Esophagus muscularis mucosa (tissue), 4 donors: ENCODE measurements at regions not wholly inside any gene's neighbourhood (a gene's known extent, or its start where the extent isn't known, plus 50 kb on each side); places are given as distances from the start of the nearest gene placed in this dataset.

Experiments
- DNase-seq: peaks from one replicate; pipeline ENCODE4 v3.0.0-alpha.2; 2017; ENCODE audit errors: extremely low spot score
- H3K27ac ChIP-seq, 4 donors: fragments of 200-600 bp; sonication (generic); replicated peaks in 1 of 4; 1 replicate in 3 of 4; 2 replicates in 1 of 4; pipeline ENCODE4 v1.5.1; 2016 to 2019; ENCODE audit warnings: mild to moderate bottlenecking in 1 of 4
- H3K27me3 ChIP-seq, 4 donors: fragments of 200-600 bp; sonication (generic); one replicate each; pipeline versions ENCODE4 v1.5.1 to v1.6.0; 2016 to 2019
- H3K36me3 ChIP-seq, 4 donors: fragments of 200-600 bp; sonication (generic); one replicate each; pipeline ENCODE4 v1.5.1; 2016 to 2019
- H3K4me1 ChIP-seq, 4 donors: fragments of 200-600 bp; sonication (generic); one replicate each; pipeline ENCODE4 v1.5.1; 2016 to 2019
- H3K4me3 ChIP-seq, 4 donors: fragments of 200-600 bp; sonication (generic); 1 replicate in 2 of 4; 2 replicates in 2 of 4; pipeline ENCODE4 v1.5.1; 2016 to 2019; ENCODE audit warnings: mild to moderate bottlenecking in 4 of 4, moderate library complexity in 1 of 4
- H3K9me3 ChIP-seq, 4 donors: fragments of 200-600 bp; sonication (generic); 1 replicate in 3 of 4; 2 replicates in 1 of 4; pipeline ENCODE4 v1.5.1; 2016 to 2019
- EP300 ChIP-seq: sonication (generic); formaldehyde crosslinking; IDR thresholded peaks from one replicate; pipeline ENCODE4 v1.6.1; 2017; ENCODE audit warnings: antibody characterized with exemption
- POLR2A ChIP-seq: fragments of 450-650 bp; IDR thresholded peaks from one replicate; pipeline ENCODE4 v1.6.1; 2017; ENCODE audit warnings: antibody characterized with exemption, moderate library complexity, mild to moderate bottlenecking, low read depth
- POLR2AphosphoS5 ChIP-seq, 2 donors: sonication (generic); formaldehyde crosslinking; IDR thresholded peaks; one replicate each; pipeline ENCODE4 v1.6.1; 2017; ENCODE audit warnings: antibody characterized with exemption in 2 of 2
- WGBS: methylation state at CpG from one replicate; pipeline ENCODE4 v1.1.5; 2018; 5-methylcytosine and 5-hydroxymethylcytosine counted together
- intact Hi-C: fragments of 100-400 bp; cut with DNase I; formaldehyde crosslinking; loops from one replicate; pipeline ENCODE4 v1.15.1; 2023
- TF ChIP-seq, protein P1 (sequence below), 3 experiments: fragments of 200-600 bp in 2 of 3; fragments of 450-650 bp in 1 of 3; sonication (generic) in 2 of 3; IDR thresholded peaks; one replicate each; pipeline ENCODE4 v1.5.1; 2017 to 2019; ENCODE audit warnings: antibody characterized with exemption in 3 of 3, mild to moderate bottlenecking in 2 of 3, moderate library complexity in 1 of 3

GRCh38 chr16:5479926-5480325 is 382.3 kb upstream of the EEF2KMT start:
- H3K27ac ChIP-seq = no peak overlapping the region
- intact Hi-C loops = no loop called here
- peaks cover 0 to 23% (median 0%) of the 10 kb centered on the region in 4 donors for H3K27me3 ChIP-seq
- DNase-seq = no peak
- no peaks in the 10 kb centered on the region for H3K9me3 ChIP-seq
- no peaks in the 10 kb centered on the region for H3K4me1 ChIP-seq
- 24% methylated on average over 3 of the region's 3 CpGs for WGBS
- H3K36me3 ChIP-seq = no peaks in the 10 kb centered on the region
- no peak overlapping the region for H3K4me3 ChIP-seq
- TF ChIP-seq POLR2A (no peak), POLR2AphosphoS5 (IDR thresholded peaks at IDR 0.05) (no peak), EP300 (no peak)
- TF ChIP-seq, protein P1, sequence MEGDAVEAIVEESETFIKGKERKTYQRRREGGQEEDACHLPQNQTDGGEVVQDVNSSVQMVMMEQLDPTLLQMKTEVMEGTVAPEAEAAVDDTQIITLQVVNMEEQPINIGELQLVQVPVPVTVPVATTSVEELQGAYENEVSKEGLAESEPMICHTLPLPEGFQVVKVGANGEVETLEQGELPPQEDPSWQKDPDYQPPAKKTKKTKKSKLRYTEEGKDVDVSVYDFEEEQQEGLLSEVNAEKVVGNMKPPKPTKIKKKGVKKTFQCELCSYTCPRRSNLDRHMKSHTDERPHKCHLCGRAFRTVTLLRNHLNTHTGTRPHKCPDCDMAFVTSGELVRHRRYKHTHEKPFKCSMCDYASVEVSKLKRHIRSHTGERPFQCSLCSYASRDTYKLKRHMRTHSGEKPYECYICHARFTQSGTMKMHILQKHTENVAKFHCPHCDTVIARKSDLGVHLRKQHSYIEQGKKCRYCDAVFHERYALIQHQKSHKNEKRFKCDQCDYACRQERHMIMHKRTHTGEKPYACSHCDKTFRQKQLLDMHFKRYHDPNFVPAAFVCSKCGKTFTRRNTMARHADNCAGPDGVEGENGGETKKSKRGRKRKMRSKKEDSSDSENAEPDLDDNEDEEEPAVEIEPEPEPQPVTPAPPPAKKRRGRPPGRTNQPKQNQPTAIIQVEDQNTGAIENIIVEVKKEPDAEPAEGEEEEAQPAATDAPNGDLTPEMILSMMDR (IDR thresholded peaks at IDR 0.05) = no peak

DNA sequence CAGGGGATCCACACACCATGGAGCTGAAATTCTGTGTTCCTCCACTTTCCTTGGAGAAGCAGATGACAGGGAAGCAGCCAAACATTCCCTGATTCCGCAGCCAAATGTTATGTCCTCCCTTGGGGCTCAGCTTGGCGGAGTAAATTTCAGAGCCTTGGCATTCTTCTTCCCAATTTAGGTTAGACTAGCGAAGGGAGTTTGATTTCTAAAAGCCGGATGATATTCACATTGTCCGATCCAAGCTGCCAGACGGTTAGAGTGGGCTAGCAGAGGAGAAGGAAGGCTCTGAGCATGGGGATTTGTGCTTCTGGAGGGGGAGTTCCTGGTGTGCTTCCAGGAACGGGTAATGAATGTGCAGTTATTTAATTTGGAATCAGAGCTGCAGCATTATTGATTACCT is 380.4 kb upstream of the EEF2KMT start:
- H3K4me3 ChIP-seq = no peak overlapping the region
- DNase-seq = no peak
- 50% methylated on average over 7 of the region's 7 CpGs for WGBS
- H3K9me3 ChIP-seq = no peaks in the 10 kb centered on the region
- H3K36me3 ChIP-seq = no peaks in the 10 kb centered on the region
- peaks cover 0 to 19% (median 0%) of the 10 kb centered on the region in 4 donors for H3K27me3 ChIP-seq
- H3K4me1 ChIP-seq = no peaks in the 10 kb centered on the region
- no peak for TF ChIP-seq POLR2AphosphoS5 (IDR thresholded peaks at IDR 0.05)
- TF ChIP-seq, protein P1 (IDR thresholded peaks at IDR 0.05) = no peak
- TF ChIP-seq EP300 = no peak
- TF ChIP-seq POLR2A = no peak
- intact Hi-C loops = no loop called here
- H3K27ac ChIP-seq = no peak overlapping the region

DNA sequence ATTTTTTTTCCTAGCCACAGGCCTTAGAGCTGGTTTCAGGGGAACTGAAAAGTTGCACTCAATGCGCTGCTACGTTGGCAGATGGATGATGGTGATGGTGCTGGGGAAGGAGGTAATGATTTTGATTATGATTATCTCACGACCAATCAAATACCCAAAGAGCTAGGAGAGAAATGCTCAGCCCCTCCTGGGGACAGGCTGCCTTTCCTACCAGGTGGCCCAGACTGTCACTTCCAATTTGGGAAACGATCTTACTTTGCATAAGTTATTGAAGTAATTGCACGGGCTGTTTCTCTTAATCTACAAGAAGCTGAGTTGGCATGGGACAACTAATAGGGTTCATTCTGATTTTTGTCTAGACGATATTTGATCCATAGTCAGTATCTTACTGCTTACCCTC is 379.7 kb upstream of the EEF2KMT start:
- WGBS = 76% methylated on average over 6 of the region's 6 CpGs
- intact Hi-C loops = no loop called here
- Histone ChIP-seq H3K4me1 (no peaks in the 10 kb centered on the region), H3K27ac (no peak overlapping the region), H3K36me3 (no peaks in the 10 kb centered on the region), H3K4me3 (no peak overlapping the region), H3K9me3 (no peaks in the 10 kb centered on the region), H3K27me3 (peaks cover 0 to 23% (median 0%) of the 10 kb centered on the region in 4 donors)
- no peak for TF ChIP-seq EP300
- TF ChIP-seq, protein P1 (IDR thresholded peaks at IDR 0.05) = no peak
- DNase-seq = no peak

DNA sequence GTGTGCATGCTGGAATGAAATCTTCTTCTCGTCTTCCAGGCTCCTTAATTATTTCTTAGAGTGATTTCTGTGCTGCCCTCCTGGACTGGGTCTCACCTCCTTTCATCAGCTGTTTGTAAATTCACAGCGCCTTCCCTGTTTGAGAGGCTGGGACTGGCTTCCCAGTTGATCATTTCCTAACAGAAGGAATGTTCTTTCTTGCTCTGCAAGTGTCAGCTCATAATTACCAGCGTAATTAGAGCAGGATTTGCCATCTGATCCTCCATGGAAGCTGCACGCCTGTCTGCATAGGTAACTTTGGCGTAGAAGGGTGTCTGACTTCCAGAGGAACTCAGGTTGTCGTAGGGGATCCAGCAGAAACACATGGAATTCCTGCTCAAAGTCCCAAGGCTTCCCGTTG is 375.0 kb upstream of the EEF2KMT start:
- intact Hi-C loops = no loop called here
- WGBS = 26% methylated on average over 7 of the region's 7 CpGs
- Histone ChIP-seq H3K9me3 (peaks cover 0 to 10% (median 0%) of the 10 kb centered on the region in 4 donors), H3K27me3 (peaks cover 0 to 35% (median 0%) of the 10 kb centered on the region in 4 donors), H3K4me1 (no peaks in the 10 kb centered on the region), H3K4me3 (no peak overlapping the region), H3K36me3 (no peaks in the 10 kb centered on the region), H3K27ac (no peak overlapping the region)
- TF ChIP-seq, protein P1 (IDR thresholded peaks at IDR 0.05) = no peak
- TF ChIP-seq POLR2AphosphoS5 (IDR thresholded peaks at IDR 0.05) = no peak
- no peak for DNase-seq

DNA sequence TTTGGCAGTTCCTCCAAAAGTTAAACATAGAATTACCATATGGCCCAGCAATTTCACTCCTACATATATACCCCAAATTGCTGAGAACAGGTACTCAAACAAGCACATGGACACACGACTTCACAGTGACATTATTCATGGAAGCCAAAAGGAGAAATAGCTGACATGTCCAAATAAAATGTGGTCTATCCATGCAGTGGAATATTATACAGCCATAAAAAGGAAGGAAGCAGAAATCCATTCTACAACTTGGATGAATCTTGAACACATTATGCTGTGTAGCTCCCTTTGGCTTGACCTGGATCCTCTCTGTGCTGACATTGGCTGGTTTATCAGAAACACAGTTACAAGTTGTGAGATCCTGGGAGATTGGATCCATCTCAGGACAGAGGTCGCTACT is 370.9 kb upstream of the EEF2KMT start:
- no peak for DNase-seq
- H3K27me3 ChIP-seq = peaks cover 0 to 43% (median 0%) of the 10 kb centered on the region in 4 donors
- intact Hi-C loops = no loop called here
- no peak overlapping the region for H3K4me3 ChIP-seq
- no peak overlapping the region for H3K27ac ChIP-seq
- no peaks in the 10 kb centered on the region for H3K36me3 ChIP-seq
- WGBS = 70% methylated on average over 2 of the region's 2 CpGs
- peaks cover 0 to 10% (median 0%) of the 10 kb centered on the region in 4 donors for H3K9me3 ChIP-seq
- no peak for TF ChIP-seq POLR2A
- TF ChIP-seq, protein P1 (IDR thresholded peaks at IDR 0.05) = no peak
- TF ChIP-seq EP300 = no peak
- TF ChIP-seq POLR2AphosphoS5 (IDR thresholded peaks at IDR 0.05) = no peak
- H3K4me1 ChIP-seq = no peaks in the 10 kb centered on the region
